ENCODE measurements at regions not wholly inside any gene's neighbourhood (a gene's known extent, or its start where the extent isn't known, plus 50 kb on each side); places are given as distances from the start of the nearest gene placed in this dataset.

- Histone ChIP-seq H3K4me1 (ENCODE audit: low read depth) (no peaks in the 10 kb centered on the region), H3K36me3 (ENCODE audit: low read depth) (no peaks in the 10 kb centered on the region), H3K4me3 (no peak overlapping the region), H3K9me3 (no peaks in the 10 kb centered on the region)
- intact Hi-C loops (cut with DNase I, micrococcal nuclease), result no loop called here
- ATAC-seq (no peak), DNase-seq (no peak)
- no peak for TF ChIP-seq CTCF (IDR thresholded peaks at IDR 0.05)
These were observed 97.5 kb upstream of the RPS6KA2 start for GRCh38 chr6:166724576-166724975.

DNA sequence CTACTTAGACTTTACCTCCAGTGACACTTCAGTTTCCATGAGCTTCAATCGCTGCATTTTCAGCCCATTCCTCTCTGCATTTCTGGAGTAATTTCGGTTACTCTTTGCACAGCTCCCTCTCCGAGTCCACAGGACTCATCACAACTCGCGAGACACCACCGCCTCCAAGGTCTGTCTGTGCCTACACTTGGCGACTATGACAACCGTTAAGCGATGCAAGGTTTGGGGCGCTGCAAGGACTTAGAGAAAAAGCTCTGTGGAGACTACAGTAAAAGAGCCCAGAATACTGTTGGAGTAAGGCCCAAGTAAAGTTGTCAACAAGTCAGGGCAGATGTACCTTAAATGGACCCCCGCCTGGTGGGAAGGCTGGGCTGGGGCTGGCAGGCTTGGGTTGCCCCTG is 95.7 kb upstream of the RPS6KA2 start:
- no peak for TF ChIP-seq CTCF (IDR thresholded peaks at IDR 0.05)
- H3K36me3 ChIP-seq (ENCODE audit: low read depth), result no peaks in the 10 kb centered on the region
- intact Hi-C loops (cut with DNase I, micrococcal nuclease), result no loop called here
- no peak overlapping the region for H3K4me3 ChIP-seq
- DNase-seq, result no peak
- H3K4me1 ChIP-seq (ENCODE audit: low read depth), result no peaks in the 10 kb centered on the region
- H3K9me3 ChIP-seq, result no peaks in the 10 kb centered on the region
- ATAC-seq, result no peak

DNA sequence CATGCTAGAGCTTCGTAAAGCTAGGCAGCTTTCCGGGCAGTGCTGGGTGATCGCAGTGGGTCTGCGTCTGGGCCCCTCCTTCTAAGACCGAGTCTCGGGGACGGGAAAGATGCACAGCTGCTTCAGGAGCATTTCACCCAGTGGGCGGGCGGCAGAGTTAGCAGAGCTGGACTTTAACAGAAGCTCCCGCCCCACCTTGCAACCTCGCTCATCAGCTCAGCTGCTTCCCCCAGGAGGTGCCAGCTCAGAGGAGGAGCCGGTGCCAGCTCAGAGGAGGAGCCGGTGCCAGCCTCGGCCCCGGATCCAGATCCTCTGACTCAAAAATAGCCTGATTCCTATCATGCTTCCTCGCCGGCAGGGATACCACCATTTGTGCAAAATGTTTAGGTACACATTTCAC is 94.5 kb upstream of the RPS6KA2 start:
- H3K4me1 ChIP-seq (ENCODE audit: low read depth), result no peaks in the 10 kb centered on the region
- DNase-seq (no peak), ATAC-seq (no peak)
- TF ChIP-seq CTCF (IDR thresholded peaks at IDR 0.05), result no peak
- intact Hi-C loops (cut with DNase I, micrococcal nuclease), result no loop called here
- H3K4me3 ChIP-seq, result no peak overlapping the region
- no peaks in the 10 kb centered on the region for H3K36me3 ChIP-seq (ENCODE audit: low read depth)
- H3K9me3 ChIP-seq, result no peaks in the 10 kb centered on the region

DNA sequence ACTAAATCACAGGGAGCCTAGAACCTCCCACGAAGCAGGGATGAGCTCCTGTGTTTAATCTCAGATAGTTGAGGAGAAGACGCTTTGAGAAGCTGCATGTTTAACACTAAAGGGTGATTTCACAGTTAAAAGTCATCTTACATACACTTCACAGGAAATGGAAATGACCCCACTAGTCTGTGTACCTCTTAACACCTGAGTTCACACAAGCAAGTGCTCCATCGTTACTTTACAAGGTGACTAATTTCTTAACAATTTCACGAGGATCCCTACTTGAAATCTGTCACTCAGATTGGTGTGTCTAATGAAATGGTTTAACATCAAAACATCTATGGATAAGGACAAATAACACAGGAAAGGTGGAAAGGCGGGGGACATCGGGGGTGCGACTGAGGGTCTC is 93.8 kb upstream of the RPS6KA2 start:
- no peak for DNase-seq
- Histone ChIP-seq H3K36me3 (ENCODE audit: low read depth) (no peaks in the 10 kb centered on the region), H3K4me3 (no peak overlapping the region), H3K4me1 (ENCODE audit: low read depth) (no peaks in the 10 kb centered on the region), H3K9me3 (no peaks in the 10 kb centered on the region)
- intact Hi-C loops (cut with DNase I, micrococcal nuclease), result no loop called here
- ATAC-seq, result no peak
- TF ChIP-seq CTCF (IDR thresholded peaks at IDR 0.05), result no peak

DNA sequence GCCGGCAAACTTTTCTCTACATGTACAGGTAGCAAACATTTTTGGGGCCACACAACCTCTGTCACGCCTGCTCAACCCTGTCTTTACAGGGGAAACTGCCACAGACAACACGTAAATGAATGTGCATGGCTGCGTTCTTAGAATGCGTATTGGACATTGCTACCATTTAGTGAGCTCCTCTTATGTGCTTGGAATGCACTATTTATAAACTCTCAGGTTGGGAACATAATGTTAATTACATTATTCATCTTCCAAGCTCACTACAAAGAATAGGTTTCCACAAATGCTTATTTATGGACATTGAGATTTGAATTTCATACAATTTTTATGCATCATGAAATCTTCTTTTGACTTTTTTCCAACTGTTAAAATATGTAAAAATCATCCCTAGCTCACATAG is 92.0 kb upstream of the RPS6KA2 start:
- H3K36me3 ChIP-seq (ENCODE audit: low read depth), result no peaks in the 10 kb centered on the region
- no peak overlapping the region for H3K4me3 ChIP-seq
- ATAC-seq (no peak), DNase-seq (no peak)
- H3K4me1 ChIP-seq (ENCODE audit: low read depth), result no peaks in the 10 kb centered on the region
- intact Hi-C loops (cut with DNase I, micrococcal nuclease), result no loop called here
- no peak for TF ChIP-seq CTCF (IDR thresholded peaks at IDR 0.05)
- no peaks in the 10 kb centered on the region for H3K9me3 ChIP-seq

DNA sequence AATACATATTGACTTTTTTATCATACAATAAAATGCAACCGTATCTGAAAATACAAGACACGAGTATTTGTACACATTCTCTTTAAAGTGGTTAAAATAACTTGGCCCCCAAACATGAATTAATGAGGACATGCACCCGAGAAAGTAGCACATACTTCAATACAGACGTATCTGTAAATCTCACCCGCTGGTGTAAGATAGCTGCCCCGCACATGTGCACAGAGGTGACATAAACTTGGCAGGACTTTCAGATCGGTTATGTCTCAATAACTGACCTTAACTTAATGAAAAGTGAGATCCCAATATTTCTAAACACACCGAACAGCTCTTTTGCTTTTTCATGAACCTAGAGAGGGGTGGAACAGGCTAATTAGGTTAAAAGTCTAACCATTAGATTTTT is 91.5 kb upstream of the RPS6KA2 start:
- intact Hi-C loops (cut with DNase I, micrococcal nuclease), result no loop called here
- DNase-seq (no peak), ATAC-seq (no peak)
- no peaks in the 10 kb centered on the region for H3K9me3 ChIP-seq
- H3K4me3 ChIP-seq, result no peak overlapping the region
- no peaks in the 10 kb centered on the region for H3K36me3 ChIP-seq (ENCODE audit: low read depth)
- TF ChIP-seq CTCF (IDR thresholded peaks at IDR 0.05), result no peak
- H3K4me1 ChIP-seq (ENCODE audit: low read depth), result no peaks in the 10 kb centered on the region
